ENCODE measurements at regions not wholly inside any gene's neighbourhood (a gene's known extent, or its start where the extent isn't known, plus 50 kb on each side); places are given as distances from the start of the nearest gene placed in this dataset.

DNA sequence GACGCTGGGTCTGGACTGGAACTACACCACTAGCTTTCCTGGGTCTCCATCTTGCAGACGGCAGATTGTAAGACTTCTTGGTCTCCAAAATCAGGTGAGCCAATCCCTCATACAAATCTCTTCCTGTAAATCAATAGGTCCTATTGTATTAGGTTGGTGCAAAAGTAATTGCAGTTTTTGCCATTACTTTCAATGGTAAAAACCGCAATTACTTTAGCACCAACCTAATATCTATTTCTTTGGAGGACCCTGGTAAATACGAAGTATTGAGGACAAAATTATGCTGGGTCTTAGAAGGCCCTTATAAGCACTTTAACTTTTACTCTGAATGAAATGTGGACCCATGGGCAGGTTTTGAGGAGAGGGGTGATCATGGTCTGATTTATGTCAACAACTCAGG lies 330.6 kb upstream of the C16orf82 start:
- Mint-ChIP-seq H3K36me3 (ENCODE audit: insufficient read depth, unreplicated experiment) (no peaks in the 10 kb centered on the region), H3K27me3 (ENCODE audit: insufficient read depth, unreplicated experiment) (peaks cover 9% of the 10 kb centered on the region), H3K4me1 (ENCODE audit: low read depth, unreplicated experiment) (no peaks in the 10 kb centered on the region), H3K27ac (ENCODE audit: unreplicated experiment) (no peak overlapping the region), H3K9me3 (ENCODE audit: unreplicated experiment) (no peaks in the 10 kb centered on the region), H3K4me3 (ENCODE audit: unreplicated experiment) (no peak overlapping the region)
- CTCF ChIA-PET: no interaction called here
- intact Hi-C loops (cut with micrococcal nuclease; ENCODE audit: unreplicated experiment): no loop called here
- no peaks in the 10 kb centered on the region for H3K4me1 ChIP-seq
- no peak overlapping the region for H3K4me3 ChIP-seq (ENCODE audit: low read depth, low read length)
- no peaks in the 10 kb centered on the region for H3K36me3 ChIP-seq (ENCODE audit: control insufficient read depth, insufficient read depth, low read length)
- no peaks in the 10 kb centered on the region for H3K9me3 ChIP-seq
- POLR2A ChIA-PET: no interaction called here
- DNase-seq: no peak
- no peaks in the 10 kb centered on the region for H3K27me3 ChIP-seq (replicated peaks; ENCODE audit: control insufficient read depth, insufficient read depth, low read length)
- BruUV-seq (replicated peaks): no TSS peak
- no peak for TF ChIP-seq CTCF (IDR thresholded peaks at IDR 0.05; ENCODE audit: insufficient read depth in 1 of 2, low read depth in 1 of 2, low read length in 1 of 2, severe bottlenecking in 1 of 2, unreplicated experiment in 1 of 2)

- H3K4me1 ChIP-seq: no peaks in the 10 kb centered on the region
- ChIA-PET POLR2A (no interaction called here), CTCF (no interaction called here)
- H3K27me3 ChIP-seq (replicated peaks; ENCODE audit: control insufficient read depth, insufficient read depth, low read length): no peaks in the 10 kb centered on the region
- H3K36me3 ChIP-seq (ENCODE audit: control insufficient read depth, insufficient read depth, low read length): no peaks in the 10 kb centered on the region
- Mint-ChIP-seq H3K4me3 (ENCODE audit: unreplicated experiment) (no peak overlapping the region), H3K27ac (ENCODE audit: unreplicated experiment) (no peak overlapping the region), H3K36me3 (ENCODE audit: insufficient read depth, unreplicated experiment) (no peaks in the 10 kb centered on the region), H3K27me3 (ENCODE audit: insufficient read depth, unreplicated experiment) (peaks cover 9% of the 10 kb centered on the region), H3K9me3 (ENCODE audit: unreplicated experiment) (no peaks in the 10 kb centered on the region), H3K4me1 (ENCODE audit: low read depth, unreplicated experiment) (no peaks in the 10 kb centered on the region)
- H3K9me3 ChIP-seq: no peaks in the 10 kb centered on the region
- no peak for DNase-seq
- no TSS peak for BruUV-seq (replicated peaks)
- no peak overlapping the region for H3K4me3 ChIP-seq (ENCODE audit: low read depth, low read length)
- intact Hi-C loops (cut with micrococcal nuclease; ENCODE audit: unreplicated experiment): no loop called here
- TF ChIP-seq CTCF (IDR thresholded peaks at IDR 0.05; ENCODE audit: insufficient read depth in 1 of 2, low read depth in 1 of 2, low read length in 1 of 2, severe bottlenecking in 1 of 2, unreplicated experiment in 1 of 2): no peak
These were observed 326.0 kb upstream of the C16orf82 start for GRCh38 chr16:26740771-26741170.

GRCh38 chr16:26742040-26742439 lies 324.7 kb upstream of the C16orf82 start:
- Mint-ChIP-seq H3K4me1 (ENCODE audit: low read depth, unreplicated experiment) (no peaks in the 10 kb centered on the region), H3K4me3 (ENCODE audit: unreplicated experiment) (no peak overlapping the region), H3K36me3 (ENCODE audit: insufficient read depth, unreplicated experiment) (no peaks in the 10 kb centered on the region), H3K27me3 (ENCODE audit: insufficient read depth, unreplicated experiment) (peaks cover 9% of the 10 kb centered on the region), H3K27ac (ENCODE audit: unreplicated experiment) (no peak overlapping the region), H3K9me3 (ENCODE audit: unreplicated experiment) (no peaks in the 10 kb centered on the region)
- no peaks in the 10 kb centered on the region for H3K27me3 ChIP-seq (replicated peaks; ENCODE audit: control insufficient read depth, insufficient read depth, low read length)
- no peak for DNase-seq
- no peaks in the 10 kb centered on the region for H3K36me3 ChIP-seq (ENCODE audit: control insufficient read depth, insufficient read depth, low read length)
- H3K4me1 ChIP-seq: no peaks in the 10 kb centered on the region
- no peaks in the 10 kb centered on the region for H3K9me3 ChIP-seq
- TF ChIP-seq CTCF (IDR thresholded peaks at IDR 0.05; ENCODE audit: insufficient read depth in 1 of 2, low read depth in 1 of 2, low read length in 1 of 2, severe bottlenecking in 1 of 2, unreplicated experiment in 1 of 2): no peak
- no TSS peak for BruUV-seq (replicated peaks)
- intact Hi-C loops (cut with micrococcal nuclease; ENCODE audit: unreplicated experiment): no loop called here
- no peak overlapping the region for H3K4me3 ChIP-seq (ENCODE audit: low read depth, low read length)
- ChIA-PET CTCF (no interaction called here), POLR2A (no interaction called here)
